ENCODE measurements at regions not wholly inside any gene's neighbourhood (a gene's known extent, or its start where the extent isn't known, plus 50 kb on each side); places are given as distances from the start of the nearest gene placed in this dataset.

- TF ChIP-seq CREB1 (IDR thresholded peaks at IDR 0.05; ENCODE audit: low read depth) (no peak), EP300 (IDR thresholded peaks at IDR 0.05; ENCODE audit: borderline replicate concordance) (no peak), YY1 (IDR thresholded peaks at IDR 0.05; ENCODE audit: low read depth) (no peak), EGR1 (IDR thresholded peaks at IDR 0.05) (no peak), TEAD4 (IDR thresholded peaks at IDR 0.05) (no peak), NFIC (IDR thresholded peaks at IDR 0.05) (no peak), FOXM1 (IDR thresholded peaks at IDR 0.05; ENCODE audit: borderline replicate concordance, low read depth) (no peak), ZBTB7A (IDR thresholded peaks at IDR 0.05; ENCODE audit: low read depth) (no peak), TAF1 (IDR thresholded peaks at IDR 0.05; ENCODE audit: low read depth) (no peak), RAD21 (IDR thresholded peaks at IDR 0.05; ENCODE audit: low read depth) (no peak), REST (IDR thresholded peaks at IDR 0.05; ENCODE audit: low read depth) (no peak)
- TF ChIP-seq, protein P1, sequence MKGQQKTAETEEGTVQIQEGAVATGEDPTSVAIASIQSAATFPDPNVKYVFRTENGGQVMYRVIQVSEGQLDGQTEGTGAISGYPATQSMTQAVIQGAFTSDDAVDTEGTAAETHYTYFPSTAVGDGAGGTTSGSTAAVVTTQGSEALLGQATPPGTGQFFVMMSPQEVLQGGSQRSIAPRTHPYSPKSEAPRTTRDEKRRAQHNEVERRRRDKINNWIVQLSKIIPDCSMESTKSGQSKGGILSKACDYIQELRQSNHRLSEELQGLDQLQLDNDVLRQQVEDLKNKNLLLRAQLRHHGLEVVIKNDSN (IDR thresholded peaks at IDR 0.05): no peak
- TF ChIP-seq, protein P2, sequence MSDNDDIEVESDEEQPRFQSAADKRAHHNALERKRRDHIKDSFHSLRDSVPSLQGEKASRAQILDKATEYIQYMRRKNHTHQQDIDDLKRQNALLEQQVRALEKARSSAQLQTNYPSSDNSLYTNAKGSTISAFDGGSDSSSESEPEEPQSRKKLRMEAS (IDR thresholded peaks at IDR 0.05): no peak
Observed at GRCh38 chr20:12262747-12263146, 345.1 kb downstream of the BTBD3 start.

DNA sequence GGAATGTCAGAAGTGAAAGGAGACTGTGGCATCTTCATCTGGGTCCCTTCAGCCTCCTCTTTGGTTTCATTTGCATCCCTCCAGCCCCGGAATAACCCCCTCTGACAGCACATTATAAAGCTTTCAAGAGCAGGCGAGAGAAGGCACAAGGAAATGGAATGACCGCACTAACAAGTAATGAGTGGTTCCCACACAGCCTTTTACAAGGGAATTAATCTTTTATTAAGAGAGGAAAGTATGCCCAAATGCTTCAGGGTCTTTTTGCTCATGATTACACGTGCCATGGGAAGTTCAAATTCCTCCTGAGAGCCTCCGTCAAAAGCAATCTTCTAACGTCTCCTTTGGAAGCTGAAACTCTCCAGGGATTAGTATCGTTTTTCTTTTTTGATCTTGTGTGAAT is 347.0 kb downstream of the BTBD3 start:
- TF ChIP-seq CREB1 (IDR thresholded peaks at IDR 0.05; ENCODE audit: low read depth) (no peak), CEBPB (IDR thresholded peaks at IDR 0.05) (no peak), TCF12 (IDR thresholded peaks at IDR 0.05; ENCODE audit: low read depth) (no peak), RAD21 (IDR thresholded peaks at IDR 0.05; ENCODE audit: low read depth) (no peak), YY1 (IDR thresholded peaks at IDR 0.05; ENCODE audit: low read depth) (no peak), REST (IDR thresholded peaks at IDR 0.05; ENCODE audit: low read depth) (no peak), EP300 (IDR thresholded peaks at IDR 0.05; ENCODE audit: borderline replicate concordance) (no peak), TEAD4 (IDR thresholded peaks at IDR 0.05) (no peak), EGR1 (IDR thresholded peaks at IDR 0.05) (no peak), ZBTB7A (IDR thresholded peaks at IDR 0.05; ENCODE audit: low read depth) (no peak), TAF1 (IDR thresholded peaks at IDR 0.05; ENCODE audit: low read depth) (no peak), NFIC (IDR thresholded peaks at IDR 0.05) (no peak), FOXM1 (IDR thresholded peaks at IDR 0.05; ENCODE audit: borderline replicate concordance, low read depth) (no peak)
- TF ChIP-seq, protein P1 (IDR thresholded peaks at IDR 0.05): no peak
- TF ChIP-seq, protein P2 (IDR thresholded peaks at IDR 0.05): no peak

GRCh38 chr20:12265662-12266061 is 348.0 kb downstream of the BTBD3 start:
- TF ChIP-seq FOXM1 (IDR thresholded peaks at IDR 0.05; ENCODE audit: borderline replicate concordance, low read depth) (no peak), TAF1 (IDR thresholded peaks at IDR 0.05; ENCODE audit: low read depth) (no peak), REST (IDR thresholded peaks at IDR 0.05; ENCODE audit: low read depth) (no peak), CREB1 (IDR thresholded peaks at IDR 0.05; ENCODE audit: low read depth) (no peak), TEAD4 (IDR thresholded peaks at IDR 0.05) (no peak), YY1 (IDR thresholded peaks at IDR 0.05; ENCODE audit: low read depth) (no peak), CEBPB (IDR thresholded peaks at IDR 0.05) (no peak), TCF12 (IDR thresholded peaks at IDR 0.05; ENCODE audit: low read depth) (no peak), RAD21 (IDR thresholded peaks at IDR 0.05; ENCODE audit: low read depth) (no peak)
- TF ChIP-seq, protein P2 (IDR thresholded peaks at IDR 0.05): no peak
- TF ChIP-seq, protein P1 (IDR thresholded peaks at IDR 0.05): no peak

GRCh38 chr20:12269579-12269978 is 351.9 kb downstream of the BTBD3 start:
- TF ChIP-seq EGR1 (IDR thresholded peaks at IDR 0.05) (no peak), TAF1 (IDR thresholded peaks at IDR 0.05; ENCODE audit: low read depth) (no peak), REST (IDR thresholded peaks at IDR 0.05; ENCODE audit: low read depth) (no peak), EP300 (IDR thresholded peaks at IDR 0.05; ENCODE audit: borderline replicate concordance) (no peak), RAD21 (IDR thresholded peaks at IDR 0.05; ENCODE audit: low read depth) (no peak), ZBTB7A (IDR thresholded peaks at IDR 0.05; ENCODE audit: low read depth) (no peak), FOXM1 (IDR thresholded peaks at IDR 0.05; ENCODE audit: borderline replicate concordance, low read depth) (no peak), CEBPB (IDR thresholded peaks at IDR 0.05) (no peak), CREB1 (IDR thresholded peaks at IDR 0.05; ENCODE audit: low read depth) (no peak), NFIC (IDR thresholded peaks at IDR 0.05) (no peak), TCF12 (IDR thresholded peaks at IDR 0.05; ENCODE audit: low read depth) (no peak), YY1 (IDR thresholded peaks at IDR 0.05; ENCODE audit: low read depth) (no peak), TEAD4 (IDR thresholded peaks at IDR 0.05) (no peak)
- TF ChIP-seq, protein P2 (IDR thresholded peaks at IDR 0.05): no peak
- TF ChIP-seq, protein P1 (IDR thresholded peaks at IDR 0.05): no peak

Measured in Ishikawa (cell line).